DOHH2 (cell line): ENCODE measurements at regions not wholly inside any gene's neighbourhood (a gene's known extent, or its start where the extent isn't known, plus 50 kb on each side); places are given as distances from the start of the nearest gene placed in this dataset.

Source experiments
- H3F3A ChIP-seq: fragments of 200-600 bp; sonication (generic), shearing (Covaris generic); 2 replicates; pipeline ENCODE4 v1.6.0; 2016; ENCODE audit warnings: antibody characterized with exemption, mild to moderate bottlenecking; ENCODE audit not compliant: control insufficient read depth, insufficient read depth
- H3K27ac ChIP-seq: fragments of 200-600 bp; sonication (generic); 2 replicates; pipeline ENCODE4 v1.5.1; 2014; ENCODE audit warnings: low read depth, mild to moderate bottlenecking, low read length, moderate library complexity
- H3K27me3 ChIP-seq: fragments of 200-600 bp; sonication (generic); 2 replicates; pipeline ENCODE4 v1.6.1; 2014; ENCODE audit warnings: mild to moderate bottlenecking, low read length, mixed read lengths; ENCODE audit not compliant: control insufficient read depth
- H3K36me3 ChIP-seq: fragments of 200-600 bp; sonication (generic); 2 replicates; pipeline ENCODE4 v1.6.1; 2014; ENCODE audit warnings: mild to moderate bottlenecking, low read length, moderate library complexity, mixed read lengths; ENCODE audit not compliant: control insufficient read depth
- H3K4me1 ChIP-seq: fragments of 200-600 bp; sonication (generic); 2 replicates; pipeline ENCODE4 v1.6.1; 2014; ENCODE audit warnings: mild to moderate bottlenecking, low read length, mixed read lengths; ENCODE audit not compliant: control insufficient read depth
- H3K4me2 ChIP-seq: fragments of 200-600 bp; sonication (generic); 2 replicates; pipeline ENCODE4 v1.6.0; 2014; ENCODE audit warnings: mild to moderate bottlenecking, low read length, moderate library complexity
- H3K4me3 ChIP-seq: fragments of 200-600 bp; sonication (generic); 2 replicates; pipeline ENCODE4 v1.5.1; 2014; ENCODE audit warnings: mild to moderate bottlenecking, low read length, mixed read lengths
- H3K79me2 ChIP-seq: fragments of 200-600 bp; sonication (generic); 2 replicates; pipeline ENCODE4 v1.6.1; 2014; ENCODE audit warnings: mild to moderate bottlenecking, low read length, mixed read lengths; ENCODE audit not compliant: control insufficient read depth
- H3K9me2 ChIP-seq: fragments of 200-600 bp; sonication (generic); replicated peaks from 2 replicates; pipeline ENCODE4 v1.6.1; 2014; ENCODE audit warnings: mild to moderate bottlenecking, low read length, mixed read lengths; ENCODE audit not compliant: control insufficient read depth
- H3K9me3 ChIP-seq: fragments of 200-600 bp; sonication (generic); 2 replicates; pipeline ENCODE4 v1.6.1; 2014; ENCODE audit warnings: antibody characterized with exemption, low read length, mixed read lengths; ENCODE audit not compliant: control insufficient read depth, insufficient read depth
- H4K20me1 ChIP-seq: fragments of 200-600 bp; sonication (generic); 2 replicates; pipeline ENCODE4 v1.6.0; 2014; ENCODE audit warnings: low read depth, mild to moderate bottlenecking, antibody characterized with exemption, low read length, moderate library complexity; ENCODE audit not compliant: control insufficient read depth, insufficient read depth
- CTCF ChIP-seq: fragments of 200-600 bp; sonication (generic); IDR thresholded peaks from one replicate; pipeline ENCODE4 v1.5.1; 2014; ENCODE audit warnings: antibody characterized with exemption, mild to moderate bottlenecking, low read depth, low read length; ENCODE audit not compliant: poor library complexity, severe bottlenecking
- EZH2phosphoT487 ChIP-seq: fragments of 200-600 bp; sonication (generic); IDR thresholded peaks from 2 replicates; pipeline ENCODE4 v1.6.1; 2017; ENCODE audit warnings: borderline replicate concordance, mild to moderate bottlenecking, antibody characterized with exemption, low read length, moderate library complexity, mixed read lengths

GRCh38 chr15:93865586-93865985 is 365.8 kb upstream of the MCTP2 start:
- no peaks in the 10 kb centered on the region for H3K79me2 ChIP-seq
- H3K27ac ChIP-seq = no peak overlapping the region
- H3K4me2 ChIP-seq = no peak overlapping the region
- H3K4me3 ChIP-seq = no peak overlapping the region
- H3K9me2 ChIP-seq = no peaks in the 10 kb centered on the region
- no peak for TF ChIP-seq CTCF
- TF ChIP-seq EZH2phosphoT487 = no peak
- H3K36me3 ChIP-seq = no peaks in the 10 kb centered on the region
- no peaks in the 10 kb centered on the region for H3K4me1 ChIP-seq
- H3F3A ChIP-seq = no peaks in the 10 kb centered on the region
- H3K9me3 ChIP-seq = no peaks in the 10 kb centered on the region
- 0 out of 2 replicates have a peak, but pooled peaks cover 5% of the 10 kb centered on the region for H3K27me3 ChIP-seq
- no peaks in the 10 kb centered on the region for H4K20me1 ChIP-seq

DNA sequence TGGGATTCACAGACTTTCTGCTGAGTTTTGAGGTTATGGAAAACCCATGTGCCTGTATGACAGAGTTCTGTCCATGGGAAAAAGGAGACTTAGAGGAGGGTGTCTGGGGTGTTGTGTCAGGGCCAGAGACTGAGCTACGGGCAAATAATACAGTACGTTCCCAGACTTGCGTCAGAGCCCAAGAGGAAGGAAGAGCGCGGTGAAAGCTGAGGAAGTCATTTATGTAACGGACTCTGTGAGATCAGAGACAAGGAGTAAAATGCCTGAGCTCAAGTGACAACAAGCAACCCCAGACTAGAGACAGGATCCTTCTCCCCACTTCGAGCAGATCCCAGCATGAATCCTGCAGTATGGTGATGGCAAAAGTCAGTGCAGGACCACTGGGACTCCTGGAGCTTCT is 368.6 kb upstream of the MCTP2 start:
- no peak for TF ChIP-seq CTCF
- no peaks in the 10 kb centered on the region for H3F3A ChIP-seq

GRCh38 chr15:93861956-93862741 is 369.2 kb upstream of the MCTP2 start:
- H3K36me3 ChIP-seq = no peaks in the 10 kb centered on the region
- H3K9me2 ChIP-seq = no peaks in the 10 kb centered on the region
- no peak overlapping the region for H3K4me3 ChIP-seq
- no peaks in the 10 kb centered on the region for H3F3A ChIP-seq
- no peak overlapping the region for H3K27ac ChIP-seq
- TF ChIP-seq CTCF (no peak), EZH2phosphoT487 (no peak)
- no peaks in the 10 kb centered on the region for H4K20me1 ChIP-seq
- no peaks in the 10 kb centered on the region for H3K4me1 ChIP-seq
- no peaks in the 10 kb centered on the region for H3K27me3 ChIP-seq
- no peaks in the 10 kb centered on the region for H3K79me2 ChIP-seq
- H3K4me2 ChIP-seq = no peak overlapping the region
- no peaks in the 10 kb centered on the region for H3K9me3 ChIP-seq

More for the DNA sequence above, 368.6 kb upstream of the MCTP2 start:
- Histone ChIP-seq H3K4me3 (no peak overlapping the region), H3K9me2 (no peaks in the 10 kb centered on the region), H3K4me2 (no peak overlapping the region), H3K36me3 (no peaks in the 10 kb centered on the region), H3K9me3 (no peaks in the 10 kb centered on the region), H3K27ac (no peak overlapping the region), H3K4me1 (no peaks in the 10 kb centered on the region), H3K27me3 (no peaks in the 10 kb centered on the region), H4K20me1 (no peaks in the 10 kb centered on the region), H3K79me2 (no peaks in the 10 kb centered on the region)
